K562 (cell line): ENCODE measurements at regions not wholly inside any gene's neighbourhood (a gene's known extent, or its start where the extent isn't known, plus 50 kb on each side); places are given as distances from the start of the nearest gene placed in this dataset.

ENCODE experiments used
- ATAC-seq: fragments of 200-7000 bp; cut with Tn5 transposase; 3 replicates; pipeline ENCODE4 v1.9.1; 2020; ENCODE audit warnings: moderate library complexity
- BruUV-seq: library from RNA; stranded (reverse); fragments of 400-500 nt; replicated peaks from 2 replicates; lab custom pipeline; 2021; lab: Mats Ljungman, UMichigan
- CTCF ChIA-PET: fragments of 300-600 bp; formaldehyde crosslinking; extraction: SDS; loops from one replicate; lab custom pipeline; 2021; ENCODE audit warnings: low intra/inter-chr PET ratio; lab: Yijun Ruan, JAX
- POLR2A ChIA-PET: fragments of 300-600, 350-650 bp; sonication (Branson Sonifier 250); formaldehyde crosslinking; extraction: SDS; loops from one replicate; lab custom pipeline; 2021; ENCODE audit warnings: antibody characterized with exemption, inconsistent platforms; lab: Yijun Ruan, JAX
- DNase-seq, 4 experiments: peaks; one replicate each; pipeline versions ENCODE4 v3.0.0 to v3.0.0-alpha.2; 2011 to 2018; ENCODE audit warnings: low spot score in 3 of 4, mixed read lengths in 3 of 4; ENCODE audit errors: extremely low read depth in 1 of 4
- FAIRE-seq: peaks from 2 replicates; lab custom pipeline; 2011; peaks lifted over from hg19 to GRCh38; lab: Jason Lieb, UNC
- H2AFZ ChIP-seq: 2 replicates; pipeline ENCODE4 v1.6.0; 2011; ENCODE audit warnings: low read depth, low read length, control low read depth, inconsistent platforms
- H3K27ac ChIP-seq: fragments of 200-600 bp; 3 replicates; pipeline ENCODE4 v1.8.0; 2011; ENCODE audit warnings: low read depth, mild to moderate bottlenecking, control low read depth, inconsistent platforms, low read length, moderate library complexity, mixed read lengths; ENCODE audit errors: extremely low read depth
- H3K27me3 ChIP-seq, 2 experiments: fragments of 300-600 bp in 1 of 2; 2 replicates in 1 of 2; 3 replicates in 1 of 2; pipeline versions ENCODE4 v1.6.0 to v1.8.0; 2011; ENCODE audit warnings: inconsistent platforms in 2 of 2, low read length in 2 of 2, mild to moderate bottlenecking in 1 of 2, mixed read lengths in 1 of 2, moderate library complexity in 1 of 2; ENCODE audit not compliant: control insufficient read depth in 2 of 2, insufficient read depth in 2 of 2
- H3K36me3 ChIP-seq: fragments of 300-600 bp; 3 replicates; pipeline ENCODE4 v1.8.0; 2011; ENCODE audit warnings: mild to moderate bottlenecking, low read length, inconsistent platforms; ENCODE audit not compliant: control insufficient read depth, insufficient read depth
- H3K4me1 ChIP-seq, 2 experiments: fragments of 200-600 bp in 1 of 2; replicated peaks in 1 of 2; 2 replicates in 1 of 2; 3 replicates in 1 of 2; pipeline versions ENCODE4 v1.5.1 to v1.8.0; 2011; ENCODE audit warnings: inconsistent platforms in 2 of 2, low read length in 2 of 2, mild to moderate bottlenecking in 1 of 2, mixed read lengths in 1 of 2, moderate library complexity in 1 of 2; ENCODE audit not compliant: control insufficient read depth in 2 of 2, insufficient read depth in 2 of 2
- H3K4me2 ChIP-seq: 2 replicates; pipeline ENCODE4 v1.6.1; 2011; ENCODE audit warnings: low read length, control low read depth, inconsistent platforms, mixed read lengths; ENCODE audit not compliant: insufficient read depth
- H3K4me3 ChIP-seq: fragments of 200-600 bp; sonication (generic), shearing (Covaris generic); 2 replicates; pipeline ENCODE4 v1.5.1; 2016; ENCODE audit warnings: control low read depth, inconsistent platforms
- H3K79me2 ChIP-seq: fragments of 200-600 bp; 3 replicates; pipeline ENCODE4 v1.8.0; 2011; ENCODE audit warnings: low read length, inconsistent platforms; ENCODE audit not compliant: control insufficient read depth, insufficient read depth
- H3K9ac ChIP-seq, 2 experiments: 2 replicates each; pipeline versions ENCODE4 v1.6.0 to v1.6.1; 2011; ENCODE audit warnings: low read depth in 2 of 2, low read length in 2 of 2, control low read depth in 1 of 2, inconsistent platforms in 1 of 2, mild to moderate bottlenecking in 1 of 2, mixed read lengths in 1 of 2; ENCODE audit not compliant: insufficient read depth in 1 of 2
- H3K9me1 ChIP-seq: one replicate; pipeline ENCODE4 v1.6.0; 2011; ENCODE audit warnings: inconsistent platforms, mild to moderate bottlenecking, low read length, moderate library complexity; ENCODE audit not compliant: control insufficient read depth, insufficient read depth
- H3K9me3 ChIP-seq: replicated peaks from 2 replicates; pipeline ENCODE4 v1.5.1; 2011; ENCODE audit warnings: low read depth, low read length, inconsistent platforms; ENCODE audit not compliant: control insufficient read depth, insufficient read depth
- H4K20me1 ChIP-seq: replicated peaks from 2 replicates; pipeline ENCODE4 v1.6.1; 2011; ENCODE audit warnings: low read length, inconsistent platforms, mixed read lengths; ENCODE audit not compliant: control insufficient read depth, insufficient read depth
- GTF2F1 ChIP-seq: IDR thresholded peaks from 2 replicates; pipeline ENCODE4 v1.6.1; 2011; ENCODE audit warnings: low read depth, low read length, improper control_type of control experiment
- KDM1A ChIP-seq, 2 experiments: fragments of 450-650 bp; IDR thresholded peaks; 2 replicates each; pipeline ENCODE4 v1.6.1; 2016; ENCODE audit warnings: mild to moderate bottlenecking in 2 of 2
- MCM5 ChIP-seq: fragments of 450-650 bp; IDR thresholded peaks from 2 replicates; pipeline ENCODE4 v1.6.1; 2016; ENCODE audit warnings: low read depth
- TBL1XR1 ChIP-seq, 2 experiments: IDR thresholded peaks; 2 replicates each; pipeline ENCODE4 v1.6.1; 2012; ENCODE audit warnings: improper control_type of control experiment in 2 of 2, low read length in 2 of 2, mild to moderate bottlenecking in 1 of 2
- TEAD1 ChIP-seq, 2 experiments: fragments of 450-650 bp in 1 of 2; sonication (generic) in 1 of 2; formaldehyde crosslinking; IDR thresholded peaks; 2 replicates each; pipeline versions ENCODE4 v1.4.0 to v1.8.0; 2020 to 2022; ENCODE audit warnings: mild to moderate bottlenecking in 2 of 2, missing genetic modification reagents in 1 of 2
- TEAD2 ChIP-seq: fragments of 450-650 bp; IDR thresholded peaks from 2 replicates; pipeline ENCODE4 v1.6.1; 2016; ENCODE audit warnings: missing genetic modification characterization, control low read depth, missing compliant biosample characterization
- U2AF2 ChIP-seq: fragments of 200-400 bp; formaldehyde crosslinking; optimal IDR thresholded peaks from 2 replicates; pipeline ENCODE3; 2017; ENCODE audit warnings: low read depth, mild to moderate bottlenecking, low read length
- ZFX ChIP-seq: sonication (generic); formaldehyde crosslinking; IDR thresholded peaks from 2 replicates; pipeline ENCODE4 v1.8.0; 2022; ENCODE audit warnings: mild to moderate bottlenecking, missing genetic modification reagents, moderate library complexity
- whole genome bisulfite sequencing: fragments of 100-300 bp; shearing (Covaris generic); methylation state at CpG from one replicate; pipeline ENCODE4 v1.1.6; 2016; ENCODE audit warnings: low coverage, mixed read lengths; ENCODE audit not compliant: insufficient coverage; ENCODE audit errors: missing lambda C conversion rate; 5-methylcytosine and 5-hydroxymethylcytosine counted together
- in situ Hi-C: fragments of 300-500 bp; cut with MboI; formaldehyde crosslinking; loops from 4 replicates; pipeline ENCODE4 v1.15.0; 2018; ENCODE audit warnings: inconsistent platforms, mixed read lengths
- intact Hi-C: fragments of 100-400 bp; cut with micrococcal nuclease; formaldehyde crosslinking; loops from 2 replicates; pipeline ENCODE4 v1.14.2; 2022
- TF ChIP-seq, protein P1 (sequence below): fragments of 450-650 bp; IDR thresholded peaks from 2 replicates; pipeline ENCODE4 v1.6.1; 2017; ENCODE audit warnings: antibody characterized with exemption
- TF ChIP-seq, protein P2 (sequence below): sonication (generic); formaldehyde crosslinking; IDR thresholded peaks from 2 replicates; pipeline ENCODE4 v1.9.0; 2022; ENCODE audit warnings: mild to moderate bottlenecking, missing genetic modification reagents
- TF ChIP-seq, protein P3 (sequence below), 2 experiments: fragments of 450-650 bp in 1 of 2; IDR thresholded peaks; 2 replicates each; pipeline ENCODE4 v1.6.1; 2011 to 2017; ENCODE audit warnings: low read depth in 2 of 2, antibody characterized with exemption in 1 of 2, borderline replicate concordance in 1 of 2, low read length in 1 of 2, mild to moderate bottlenecking in 1 of 2, mixed read lengths in 1 of 2; ENCODE audit not compliant: control insufficient read depth in 1 of 2

DNA sequence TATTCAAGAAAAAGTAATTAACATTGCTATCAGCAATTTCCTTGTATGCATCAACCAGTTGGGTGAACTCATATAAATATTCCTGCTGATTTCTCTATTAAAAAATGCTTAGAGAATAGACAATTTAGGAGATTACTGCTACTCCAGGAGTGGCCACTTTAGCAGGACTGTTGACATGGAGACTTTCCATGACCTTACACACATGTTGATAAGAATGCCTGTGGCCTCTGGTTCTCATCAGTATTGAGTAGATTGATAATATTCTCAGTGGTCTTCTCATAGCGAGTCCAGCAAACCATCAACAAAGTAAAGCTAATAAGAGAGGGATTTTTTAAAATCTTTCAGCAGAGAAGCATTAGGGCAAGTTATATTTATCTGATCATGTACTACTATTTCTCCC, 208.4 kb upstream of the MARCKS start:
- Histone ChIP-seq H3K4me2 (no peak overlapping the region), H3K79me2 (no peaks in the 10 kb centered on the region), H3K4me3 (no peak overlapping the region), H2AFZ (no peak overlapping the region), H3K27me3 (no peaks in the 10 kb centered on the region; a peak in 1 of 5 replicates), H3K4me1 (no peaks in the 10 kb centered on the region), H3K9ac (no peak overlapping the region), H3K9me1 (no peaks in the 10 kb centered on the region), H4K20me1 (no peaks in the 10 kb centered on the region), H3K9me3 (no peaks in the 10 kb centered on the region), H3K27ac (no peak overlapping the region), H3K36me3 (no peaks in the 10 kb centered on the region)
- BruUV-seq = no TSS peak
- POLR2A ChIA-PET = no interaction called here
- in situ Hi-C loops = no loop called here
- DNase-seq (no peak), ATAC-seq (no peak), FAIRE-seq (no peak)
- CTCF ChIA-PET = no interaction called here
- WGBS = 0% methylated on average over 1 of the region's 1 CpG
- TF ChIP-seq GTF2F1 (no peak), TEAD2 (tag) (no peak), KDM1A (IDR thresholded peaks at IDR 0.05) (no peak), U2AF2 (no peak), ZFX (CRISPR knock-in tag) (no peak), TBL1XR1 (IDR thresholded peaks at IDR 0.05; ENCODE audit: low read length in 2 of 2) (no peak), MCM5 (no peak), TEAD1 (CRISPR knock-in tag; IDR thresholded peaks at IDR 0.05) (no peak)
- TF ChIP-seq, protein P1, sequence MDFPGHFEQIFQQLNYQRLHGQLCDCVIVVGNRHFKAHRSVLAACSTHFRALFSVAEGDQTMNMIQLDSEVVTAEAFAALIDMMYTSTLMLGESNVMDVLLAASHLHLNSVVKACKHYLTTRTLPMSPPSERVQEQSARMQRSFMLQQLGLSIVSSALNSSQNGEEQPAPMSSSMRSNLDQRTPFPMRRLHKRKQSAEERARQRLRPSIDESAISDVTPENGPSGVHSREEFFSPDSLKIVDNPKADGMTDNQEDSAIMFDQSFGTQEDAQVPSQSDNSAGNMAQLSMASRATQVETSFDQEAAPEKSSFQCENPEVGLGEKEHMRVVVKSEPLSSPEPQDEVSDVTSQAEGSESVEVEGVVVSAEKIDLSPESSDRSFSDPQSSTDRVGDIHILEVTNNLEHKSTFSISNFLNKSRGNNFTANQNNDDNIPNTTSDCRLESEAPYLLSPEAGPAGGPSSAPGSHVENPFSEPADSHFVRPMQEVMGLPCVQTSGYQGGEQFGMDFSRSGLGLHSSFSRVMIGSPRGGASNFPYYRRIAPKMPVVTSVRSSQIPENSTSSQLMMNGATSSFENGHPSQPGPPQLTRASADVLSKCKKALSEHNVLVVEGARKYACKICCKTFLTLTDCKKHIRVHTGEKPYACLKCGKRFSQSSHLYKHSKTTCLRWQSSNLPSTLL = no peak
- TF ChIP-seq, protein P2, sequence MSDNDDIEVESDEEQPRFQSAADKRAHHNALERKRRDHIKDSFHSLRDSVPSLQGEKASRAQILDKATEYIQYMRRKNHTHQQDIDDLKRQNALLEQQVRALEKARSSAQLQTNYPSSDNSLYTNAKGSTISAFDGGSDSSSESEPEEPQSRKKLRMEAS (CRISPR knock-in tag) = no peak
- TF ChIP-seq, protein P3, sequence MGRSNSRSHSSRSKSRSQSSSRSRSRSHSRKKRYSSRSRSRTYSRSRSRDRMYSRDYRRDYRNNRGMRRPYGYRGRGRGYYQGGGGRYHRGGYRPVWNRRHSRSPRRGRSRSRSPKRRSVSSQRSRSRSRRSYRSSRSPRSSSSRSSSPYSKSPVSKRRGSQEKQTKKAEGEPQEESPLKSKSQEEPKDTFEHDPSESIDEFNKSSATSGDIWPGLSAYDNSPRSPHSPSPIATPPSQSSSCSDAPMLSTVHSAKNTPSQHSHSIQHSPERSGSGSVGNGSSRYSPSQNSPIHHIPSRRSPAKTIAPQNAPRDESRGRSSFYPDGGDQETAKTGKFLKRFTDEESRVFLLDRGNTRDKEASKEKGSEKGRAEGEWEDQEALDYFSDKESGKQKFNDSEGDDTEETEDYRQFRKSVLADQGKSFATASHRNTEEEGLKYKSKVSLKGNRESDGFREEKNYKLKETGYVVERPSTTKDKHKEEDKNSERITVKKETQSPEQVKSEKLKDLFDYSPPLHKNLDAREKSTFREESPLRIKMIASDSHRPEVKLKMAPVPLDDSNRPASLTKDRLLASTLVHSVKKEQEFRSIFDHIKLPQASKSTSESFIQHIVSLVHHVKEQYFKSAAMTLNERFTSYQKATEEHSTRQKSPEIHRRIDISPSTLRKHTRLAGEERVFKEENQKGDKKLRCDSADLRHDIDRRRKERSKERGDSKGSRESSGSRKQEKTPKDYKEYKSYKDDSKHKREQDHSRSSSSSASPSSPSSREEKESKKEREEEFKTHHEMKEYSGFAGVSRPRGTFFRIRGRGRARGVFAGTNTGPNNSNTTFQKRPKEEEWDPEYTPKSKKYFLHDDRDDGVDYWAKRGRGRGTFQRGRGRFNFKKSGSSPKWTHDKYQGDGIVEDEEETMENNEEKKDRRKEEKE (IDR thresholded peaks at IDR 0.05; ENCODE audit: borderline replicate concordance in 1 of 2, control insufficient read depth in 1 of 2, low read depth in 2 of 2, low read length in 1 of 2) = no peak
- intact Hi-C loops = no loop called here
